ENCODE measurements at regions not wholly inside any gene's neighbourhood (a gene's known extent, or its start where the extent isn't known, plus 50 kb on each side); places are given as distances from the start of the nearest gene placed in this dataset.
"Not testable (repeated sequence)": the region's sequence is repeated elsewhere in the genome, so short reads cannot be mapped to it uniquely, and the experiment has no call there.

DNA sequence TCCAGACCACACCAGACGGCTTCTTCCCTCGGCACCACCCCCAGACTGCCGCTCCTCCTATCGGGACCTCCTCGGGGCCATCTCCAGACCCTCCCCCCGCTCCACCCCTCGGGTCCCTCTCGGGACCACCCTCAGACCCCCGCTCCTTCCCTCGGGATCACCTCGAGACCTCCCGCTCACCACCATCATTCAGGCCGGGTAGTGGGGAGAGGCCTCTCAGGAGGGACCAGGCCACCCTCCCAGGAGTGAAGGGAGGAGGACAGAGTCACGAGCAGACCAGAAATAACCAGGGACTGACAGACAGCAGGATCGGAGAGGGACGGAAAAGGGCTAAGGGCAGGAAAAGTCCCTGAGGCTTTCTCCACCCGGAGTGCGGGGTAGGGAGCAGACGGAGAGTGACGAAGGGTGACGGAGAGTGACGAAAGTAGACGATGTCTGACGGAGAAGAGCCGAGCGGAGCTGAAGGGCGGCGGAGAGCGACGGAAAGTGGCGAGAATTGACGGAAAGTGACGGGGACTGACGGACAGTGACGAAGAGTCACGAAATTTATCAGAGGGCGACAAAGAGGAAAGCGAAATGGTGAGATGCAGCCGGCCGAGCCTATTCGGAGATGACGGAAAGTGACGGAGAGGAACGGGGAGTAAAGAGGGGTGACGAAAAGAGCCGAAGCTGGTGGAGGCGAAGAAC lies 262.3 kb upstream of the PLCXD1 start:
- TF ChIP-seq, protein P1, sequence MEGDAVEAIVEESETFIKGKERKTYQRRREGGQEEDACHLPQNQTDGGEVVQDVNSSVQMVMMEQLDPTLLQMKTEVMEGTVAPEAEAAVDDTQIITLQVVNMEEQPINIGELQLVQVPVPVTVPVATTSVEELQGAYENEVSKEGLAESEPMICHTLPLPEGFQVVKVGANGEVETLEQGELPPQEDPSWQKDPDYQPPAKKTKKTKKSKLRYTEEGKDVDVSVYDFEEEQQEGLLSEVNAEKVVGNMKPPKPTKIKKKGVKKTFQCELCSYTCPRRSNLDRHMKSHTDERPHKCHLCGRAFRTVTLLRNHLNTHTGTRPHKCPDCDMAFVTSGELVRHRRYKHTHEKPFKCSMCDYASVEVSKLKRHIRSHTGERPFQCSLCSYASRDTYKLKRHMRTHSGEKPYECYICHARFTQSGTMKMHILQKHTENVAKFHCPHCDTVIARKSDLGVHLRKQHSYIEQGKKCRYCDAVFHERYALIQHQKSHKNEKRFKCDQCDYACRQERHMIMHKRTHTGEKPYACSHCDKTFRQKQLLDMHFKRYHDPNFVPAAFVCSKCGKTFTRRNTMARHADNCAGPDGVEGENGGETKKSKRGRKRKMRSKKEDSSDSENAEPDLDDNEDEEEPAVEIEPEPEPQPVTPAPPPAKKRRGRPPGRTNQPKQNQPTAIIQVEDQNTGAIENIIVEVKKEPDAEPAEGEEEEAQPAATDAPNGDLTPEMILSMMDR (IDR thresholded peaks at IDR 0.05; ENCODE audit: insufficient read depth, low read length, poor library complexity, severe bottlenecking), result not testable (repeated sequence)
- TF ChIP-seq EZH2phosphoT487 (conservative IDR thresholded peaks at IDR 0.05; ENCODE audit: low read length), result not testable (repeated sequence)
